ENCODE measurements at regions not wholly inside any gene's neighbourhood (a gene's known extent, or its start where the extent isn't known, plus 50 kb on each side); places are given as distances from the start of the nearest gene placed in this dataset.
"Not testable (repeated sequence)": the region's sequence is repeated elsewhere in the genome, so short reads cannot be mapped to it uniquely, and the experiment has no call there.

GRCh38 chr3:106965307-106965706 lies 411.9 kb upstream of the CCDC54 start:
- no peak overlapping the region for H3K4me3 ChIP-seq (ENCODE audit: low read length in 2 of 2)
- intact Hi-C loops (cut with DNase I), result no loop called here
- no peaks in the 10 kb centered on the region for H3K36me3 ChIP-seq (ENCODE audit: control insufficient read depth in 1 of 2, insufficient read depth in 2 of 2, low read length in 1 of 2)
- 33 to 37% methylated on average over 3 of the region's 3 CpGs for WGBS, 2 donors
- no peak for ATAC-seq (ENCODE audit: low FRiP score)
- peak overlapping the region in 1 of 2 donors; percentile 14 for H3K27ac ChIP-seq (ENCODE audit: low read depth in 1 of 2, low read length in 2 of 2)
- H3K9me3 ChIP-seq (ENCODE audit: control insufficient read depth, low read length), result no peaks in the 10 kb centered on the region
- DNase-seq, result no peak
- peaks cover 0 to 4% of the 10 kb centered on the region in 2 donors for H3K4me1 ChIP-seq (ENCODE audit: control insufficient read depth in 1 of 2, insufficient read depth in 2 of 2, low read length in 2 of 2)
- no peaks in the 10 kb centered on the region for H3K27me3 ChIP-seq (ENCODE audit: control insufficient read depth in 1 of 2, insufficient read depth in 2 of 2, low read length in 1 of 2)

DNA sequence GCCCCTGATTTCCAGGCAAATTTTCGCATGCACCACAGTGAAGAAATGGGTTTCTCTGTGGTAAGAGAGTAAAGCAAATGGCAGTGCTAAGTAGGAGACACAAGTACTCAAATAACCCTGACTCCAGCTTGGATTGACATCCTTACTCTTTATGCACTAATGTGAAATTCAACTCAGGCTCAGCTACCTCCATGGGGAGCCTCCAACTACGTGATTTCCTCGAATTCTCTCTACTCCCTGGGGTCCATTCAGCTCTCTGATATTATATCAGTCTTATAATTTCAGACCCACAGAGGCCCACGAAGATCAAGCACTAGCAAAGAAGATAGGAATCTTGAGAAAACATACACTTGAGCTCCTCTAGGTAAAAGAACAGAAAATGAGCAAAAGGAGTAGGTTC lies 407.6 kb upstream of the CCDC54 start:
- no peak for DNase-seq
- intact Hi-C loops (cut with DNase I), result no loop called here
- no peaks in the 10 kb centered on the region for H3K27me3 ChIP-seq (ENCODE audit: control insufficient read depth in 1 of 2, insufficient read depth in 2 of 2, low read length in 1 of 2)
- no peaks in the 10 kb centered on the region for H3K36me3 ChIP-seq (ENCODE audit: control insufficient read depth in 1 of 2, insufficient read depth in 2 of 2, low read length in 1 of 2)
- H3K9me3 ChIP-seq (ENCODE audit: control insufficient read depth, low read length), result no peaks in the 10 kb centered on the region
- peak overlapping the region in 1 of 2 donors; percentile 11 for H3K27ac ChIP-seq (ENCODE audit: low read depth in 1 of 2, low read length in 2 of 2)
- 57 to 58% methylated on average over 4 of the region's 4 CpGs for WGBS, 2 donors
- H3K4me1 ChIP-seq (ENCODE audit: control insufficient read depth in 1 of 2, insufficient read depth in 2 of 2, low read length in 2 of 2), result peaks cover 0 to 7% of the 10 kb centered on the region in 2 donors
- no peak overlapping the region for H3K4me3 ChIP-seq (ENCODE audit: low read length in 2 of 2)
- ATAC-seq (ENCODE audit: low FRiP score), result no peak

- no peak for DNase-seq
- no peak overlapping the region for H3K4me3 ChIP-seq (ENCODE audit: low read length in 2 of 2)
- intact Hi-C loops (cut with DNase I), result no loop called here
- H3K36me3 ChIP-seq (ENCODE audit: control insufficient read depth in 1 of 2, insufficient read depth in 2 of 2, low read length in 1 of 2), result no peaks in the 10 kb centered on the region
- no peaks in the 10 kb centered on the region for H3K27me3 ChIP-seq (ENCODE audit: control insufficient read depth in 1 of 2, insufficient read depth in 2 of 2, low read length in 1 of 2)
- ATAC-seq (ENCODE audit: low FRiP score), result no peak
- peaks cover 3 to 11% of the 10 kb centered on the region in 2 donors for H3K4me1 ChIP-seq (ENCODE audit: control insufficient read depth in 1 of 2, insufficient read depth in 2 of 2, low read length in 2 of 2)
- H3K27ac ChIP-seq (ENCODE audit: low read depth in 1 of 2, low read length in 2 of 2), result no peak overlapping the region
- H3K9me3 ChIP-seq (ENCODE audit: control insufficient read depth, low read length), result no peaks in the 10 kb centered on the region
- WGBS, 2 donors, result 98 to 100% methylated on average over 1 of the region's 1 CpG
Measured at GRCh38 chr3:106981392-106981791, 395.8 kb upstream of the CCDC54 start.

- H3K9me3 ChIP-seq (ENCODE audit: control insufficient read depth, low read length), result no peaks in the 10 kb centered on the region
- no peaks in the 10 kb centered on the region for H3K36me3 ChIP-seq (ENCODE audit: control insufficient read depth in 1 of 2, insufficient read depth in 2 of 2, low read length in 1 of 2)
- H3K27ac ChIP-seq (ENCODE audit: low read depth in 1 of 2, low read length in 2 of 2), result peak overlapping the region in 1 of 2 donors; percentile 57
- ATAC-seq (ENCODE audit: low FRiP score) (no peak), DNase-seq (no peak)
- peaks cover 3 to 16% of the 10 kb centered on the region in 2 donors for H3K4me1 ChIP-seq (ENCODE audit: control insufficient read depth in 1 of 2, insufficient read depth in 2 of 2, low read length in 2 of 2)
- WGBS, 2 donors, result 52 to 64% methylated on average over 2 of the region's 2 CpGs
- H3K27me3 ChIP-seq (ENCODE audit: control insufficient read depth in 1 of 2, insufficient read depth in 2 of 2, low read length in 1 of 2), result no peaks in the 10 kb centered on the region
- no peak overlapping the region for H3K4me3 ChIP-seq (ENCODE audit: low read length in 2 of 2)
- intact Hi-C loops (cut with DNase I), result no loop called here
Measured at GRCh38 chr3:106985721-106986120, 391.5 kb upstream of the CCDC54 start.

GRCh38 chr3:106998841-106999682 lies 378.2 kb upstream of the CCDC54 start:
- 91 to 95% methylated on average over 21 of the region's 21 CpGs for WGBS, 2 donors
- H3K4me1 ChIP-seq (ENCODE audit: control insufficient read depth in 1 of 2, insufficient read depth in 2 of 2, low read length in 2 of 2); ATAC-seq (ENCODE audit: low FRiP score); intact Hi-C loops (cut with DNase I); H3K36me3 ChIP-seq (ENCODE audit: control insufficient read depth in 1 of 2, insufficient read depth in 2 of 2, low read length in 1 of 2); H3K4me3 ChIP-seq (ENCODE audit: low read length in 2 of 2); H3K27me3 ChIP-seq (ENCODE audit: control insufficient read depth in 1 of 2, insufficient read depth in 2 of 2, low read length in 1 of 2); H3K27ac ChIP-seq (ENCODE audit: low read depth in 1 of 2, low read length in 2 of 2); H3K9me3 ChIP-seq (ENCODE audit: control insufficient read depth, low read length); DNase-seq: not testable (repeated sequence)

- DNase-seq (no peak), ATAC-seq (ENCODE audit: low FRiP score) (no peak)
- Histone ChIP-seq H3K27me3 (ENCODE audit: control insufficient read depth in 1 of 2, insufficient read depth in 2 of 2, low read length in 1 of 2) (no peaks in the 10 kb centered on the region), H3K9me3 (ENCODE audit: control insufficient read depth, low read length) (no peaks in the 10 kb centered on the region), H3K36me3 (ENCODE audit: control insufficient read depth in 1 of 2, insufficient read depth in 2 of 2, low read length in 1 of 2) (no peaks in the 10 kb centered on the region), H3K4me3 (ENCODE audit: low read length in 2 of 2) (no peak overlapping the region), H3K27ac (ENCODE audit: low read depth in 1 of 2, low read length in 2 of 2) (no peak overlapping the region), H3K4me1 (ENCODE audit: control insufficient read depth in 1 of 2, insufficient read depth in 2 of 2, low read length in 2 of 2) (no peaks in the 10 kb centered on the region)
- intact Hi-C loops (cut with DNase I), result no loop called here
- 13% methylated on average over 2 of the region's 2 CpGs for whole genome bisulfite sequencing, 2 donors
Measured at GRCh38 chr3:107001635-107002034, 375.6 kb upstream of the CCDC54 start.

DNA sequence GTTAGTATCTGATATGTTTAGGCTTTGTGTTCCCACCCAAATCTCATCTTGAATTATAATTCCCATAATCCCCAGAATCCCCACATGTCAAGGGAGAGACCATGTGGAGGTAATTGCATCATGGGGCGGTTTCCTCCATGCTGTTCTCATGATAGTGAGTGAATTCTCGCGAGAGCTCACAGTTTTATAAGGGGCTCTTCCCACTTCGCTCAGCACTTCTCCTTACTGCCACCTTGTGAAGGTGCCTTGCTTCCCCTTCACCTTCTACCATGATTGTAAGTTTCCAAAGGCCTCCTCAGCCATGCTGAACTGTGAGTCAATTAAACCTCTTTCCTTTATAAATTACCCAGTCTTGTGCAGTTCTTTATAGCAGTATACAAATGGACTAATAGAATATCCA lies 371.9 kb upstream of the CCDC54 start:
- H3K4me1 ChIP-seq (ENCODE audit: control insufficient read depth in 1 of 2, insufficient read depth in 2 of 2, low read length in 2 of 2); ATAC-seq (ENCODE audit: low FRiP score); H3K9me3 ChIP-seq (ENCODE audit: control insufficient read depth, low read length); H3K4me3 ChIP-seq (ENCODE audit: low read length in 2 of 2); intact Hi-C loops (cut with DNase I); DNase-seq; H3K27ac ChIP-seq (ENCODE audit: low read depth in 1 of 2, low read length in 2 of 2); H3K27me3 ChIP-seq (ENCODE audit: control insufficient read depth in 1 of 2, insufficient read depth in 2 of 2, low read length in 1 of 2); H3K36me3 ChIP-seq (ENCODE audit: control insufficient read depth in 1 of 2, insufficient read depth in 2 of 2, low read length in 1 of 2): not testable (repeated sequence)
- 62 to 64% methylated on average over 4 of the region's 4 CpGs for WGBS, 2 donors

- no peak for ATAC-seq (ENCODE audit: low FRiP score)
- Histone ChIP-seq H3K9me3 (ENCODE audit: control insufficient read depth, low read length) (no peaks in the 10 kb centered on the region), H3K36me3 (ENCODE audit: control insufficient read depth in 1 of 2, insufficient read depth in 2 of 2, low read length in 1 of 2) (no peaks in the 10 kb centered on the region), H3K4me3 (ENCODE audit: low read length in 2 of 2) (no peak overlapping the region), H3K4me1 (ENCODE audit: control insufficient read depth in 1 of 2, insufficient read depth in 2 of 2, low read length in 2 of 2) (no peaks in the 10 kb centered on the region), H3K27me3 (ENCODE audit: control insufficient read depth in 1 of 2, insufficient read depth in 2 of 2, low read length in 1 of 2) (no peaks in the 10 kb centered on the region), H3K27ac (ENCODE audit: low read depth in 1 of 2, low read length in 2 of 2) (no peak overlapping the region)
- intact Hi-C loops (cut with DNase I), result no loop called here
- DNase-seq, result no peak
- 83 to 88% methylated on average over 1 of the region's 1 CpG for WGBS, 2 donors
Measured at GRCh38 chr3:107008213-107008612, 369.0 kb upstream of the CCDC54 start.

GRCh38 chr3:107013641-107014040 lies 363.6 kb upstream of the CCDC54 start:
- Histone ChIP-seq H3K27ac (ENCODE audit: low read depth in 1 of 2, low read length in 2 of 2) (no peak overlapping the region), H3K9me3 (ENCODE audit: control insufficient read depth, low read length) (no peaks in the 10 kb centered on the region), H3K27me3 (ENCODE audit: control insufficient read depth in 1 of 2, insufficient read depth in 2 of 2, low read length in 1 of 2) (no peaks in the 10 kb centered on the region), H3K36me3 (ENCODE audit: control insufficient read depth in 1 of 2, insufficient read depth in 2 of 2, low read length in 1 of 2) (no peaks in the 10 kb centered on the region), H3K4me3 (ENCODE audit: low read length in 2 of 2) (no peak overlapping the region), H3K4me1 (ENCODE audit: control insufficient read depth in 1 of 2, insufficient read depth in 2 of 2, low read length in 2 of 2) (no peaks in the 10 kb centered on the region)
- DNase-seq (no peak), ATAC-seq (ENCODE audit: low FRiP score) (no peak)
- 81 to 94% methylated on average over 1 of the region's 1 CpG for WGBS, 2 donors
- intact Hi-C loops (cut with DNase I), result no loop called here

Data from aorta (tissue), 5 donors.